HG03565 (cell line): ENCODE measurements at regions not wholly inside any gene's neighbourhood (a gene's known extent, or its start where the extent isn't known, plus 50 kb on each side); places are given as distances from the start of the nearest gene placed in this dataset.

Experiments used
- ATAC-seq: cut with Tn5 transposase; IDR thresholded peaks from one replicate; pipeline ENCODE4 v1.9.1; 2021; ENCODE audit warnings: mild to moderate bottlenecking, moderate library complexity; ENCODE audit not compliant: unreplicated experiment

GRCh38 chr12:19940267-19940666 lies 428.1 kb upstream of the PDE3A start:
- ATAC-seq: no peak

- no peak for ATAC-seq
These were observed 427.2 kb upstream of the PDE3A start for GRCh38 chr12:19941096-19941495.

- ATAC-seq: no peak
These were observed 422.5 kb upstream of the PDE3A start for GRCh38 chr12:19945559-19946435.

GRCh38 chr12:19946550-19946949 lies 421.8 kb upstream of the PDE3A start:
- ATAC-seq: no peak

- no peak for ATAC-seq
These were observed 421.0 kb upstream of the PDE3A start for GRCh38 chr12:19947344-19947743.

GRCh38 chr12:19951664-19952063 lies 416.7 kb upstream of the PDE3A start:
- ATAC-seq: no peak

GRCh38 chr12:19953734-19954133 lies 414.6 kb upstream of the PDE3A start:
- ATAC-seq: no peak

GRCh38 chr12:19954163-19954562 lies 414.2 kb upstream of the PDE3A start:
- no peak for ATAC-seq

- no peak for ATAC-seq
These were observed 410.8 kb upstream of the PDE3A start for GRCh38 chr12:19957308-19958125.

- no peak for ATAC-seq
These were observed 409.9 kb upstream of the PDE3A start for GRCh38 chr12:19958389-19958788.

GRCh38 chr12:19959353-19959752 lies 409.0 kb upstream of the PDE3A start:
- ATAC-seq: no peak

GRCh38 chr12:19960527-19960926 lies 407.8 kb upstream of the PDE3A start:
- ATAC-seq: no peak

GRCh38 chr12:19962192-19962591 lies 406.1 kb upstream of the PDE3A start:
- no peak for ATAC-seq

- no peak for ATAC-seq
These were observed 404.4 kb upstream of the PDE3A start for GRCh38 chr12:19963972-19964371.

GRCh38 chr12:19964549-19964948 lies 403.8 kb upstream of the PDE3A start:
- no peak for ATAC-seq

- ATAC-seq: no peak
These were observed 402.9 kb upstream of the PDE3A start for GRCh38 chr12:19965196-19966038.

GRCh38 chr12:19967001-19967400 lies 401.3 kb upstream of the PDE3A start:
- no peak for ATAC-seq

- no peak for ATAC-seq
These were observed 400.9 kb upstream of the PDE3A start for GRCh38 chr12:19967431-19967830.

GRCh38 chr12:19970116-19970515 lies 398.2 kb upstream of the PDE3A start:
- ATAC-seq: no peak

GRCh38 chr12:19970821-19971220 lies 397.5 kb upstream of the PDE3A start:
- no peak for ATAC-seq
